ENCODE measurements at regions not wholly inside any gene's neighbourhood (a gene's known extent, or its start where the extent isn't known, plus 50 kb on each side); places are given as distances from the start of the nearest gene placed in this dataset.

- DNase-seq (ENCODE audit: low spot score), result no peak
Measured at GRCh38 chr4:173845580-173845979, 315.6 kb upstream of the HAND2 start.

GRCh38 chr4:173839865-173840264 is 309.8 kb upstream of the HAND2 start:
- no peak for DNase-seq (ENCODE audit: low spot score)

GRCh38 chr4:173837517-173837916 is 307.5 kb upstream of the HAND2 start:
- no peak for DNase-seq (ENCODE audit: low spot score)

GRCh38 chr4:173835903-173836302 is 305.9 kb upstream of the HAND2 start:
- DNase-seq (ENCODE audit: low spot score), result peak; percentile 29

GRCh38 chr4:173834151-173834550 is 304.1 kb upstream of the HAND2 start:
- peak; percentile 2 for DNase-seq (ENCODE audit: low spot score)

GRCh38 chr4:173829565-173829964 is 299.5 kb upstream of the HAND2 start:
- no peak for DNase-seq (ENCODE audit: low spot score)

GRCh38 chr4:173827707-173828106 is 297.7 kb upstream of the HAND2 start:
- no peak for DNase-seq (ENCODE audit: low spot score)

- no peak for DNase-seq (ENCODE audit: low spot score)
Measured at GRCh38 chr4:173821876-173822275, 291.8 kb upstream of the HAND2 start.

GRCh38 chr4:173821036-173821435 is 291.0 kb upstream of the HAND2 start:
- DNase-seq (ENCODE audit: low spot score), result no peak

- no peak for DNase-seq (ENCODE audit: low spot score)
Measured at GRCh38 chr4:173807347-173807746, 277.3 kb upstream of the HAND2 start.

GRCh38 chr4:173805884-173806283 is 275.9 kb upstream of the HAND2 start:
- DNase-seq (ENCODE audit: low spot score), result no peak

GRCh38 chr4:173802662-173803022 is 272.6 kb upstream of the HAND2 start:
- DNase-seq (ENCODE audit: low spot score), result no peak

GRCh38 chr4:173801876-173802661 is 272.0 kb upstream of the HAND2 start:
- no peak for DNase-seq (ENCODE audit: low spot score)

- no peak for DNase-seq (ENCODE audit: low spot score)
Measured at GRCh38 chr4:173801361-173801760, 271.3 kb upstream of the HAND2 start.

- no peak for DNase-seq (ENCODE audit: low spot score)
Measured at GRCh38 chr4:173797296-173797695, 267.3 kb upstream of the HAND2 start.

GRCh38 chr4:173794662-173795061 is 264.6 kb upstream of the HAND2 start:
- peak; percentile 17 for DNase-seq (ENCODE audit: low spot score)

- peak; percentile 9 for DNase-seq (ENCODE audit: low spot score)
Measured at GRCh38 chr4:173793937-173794510, 264.0 kb upstream of the HAND2 start.

- DNase-seq (ENCODE audit: low spot score), result no peak
Measured at GRCh38 chr4:173782660-173783059, 252.6 kb upstream of the HAND2 start.

- DNase-seq (ENCODE audit: low spot score), result no peak
Measured at GRCh38 chr4:173777921-173778320, 247.9 kb upstream of the HAND2 start.

- DNase-seq (ENCODE audit: low spot score), result no peak
Measured at GRCh38 chr4:173777421-173777820, 247.4 kb upstream of the HAND2 start.

GRCh38 chr4:173769568-173769967 is 239.5 kb upstream of the HAND2 start:
- no peak for DNase-seq (ENCODE audit: low spot score)

GRCh38 chr4:173767650-173768049 is 237.6 kb upstream of the HAND2 start:
- no peak for DNase-seq (ENCODE audit: low spot score)

- DNase-seq (ENCODE audit: low spot score), result no peak
Measured at GRCh38 chr4:173766171-173766600, 236.2 kb upstream of the HAND2 start.

GRCh38 chr4:173765751-173766150 is 235.7 kb upstream of the HAND2 start:
- no peak for DNase-seq (ENCODE audit: low spot score)
